H9 (cell line): ENCODE measurements at regions not wholly inside any gene's neighbourhood (a gene's known extent, or its start where the extent isn't known, plus 50 kb on each side); places are given as distances from the start of the nearest gene placed in this dataset.
A peak's percentile ranks its signal among the peaks of the same experiment; 100 is the strongest.
"Not testable (repeated sequence)": the region's sequence is repeated elsewhere in the genome, so short reads cannot be mapped to it uniquely, and the experiment has no call there.

Experiments used
- DNase-seq: peaks from one replicate; pipeline ENCODE4 v3.0.0-alpha.2; 2017
- H2AFZ ChIP-seq: one replicate; pipeline ENCODE4 v1.6.1; 2013; ENCODE audit warnings: mild to moderate bottlenecking, low read length, control low read depth, moderate library complexity
- H2AK5ac ChIP-seq: 2 replicates; pipeline ENCODE4 v1.6.1; 2013; ENCODE audit warnings: low read length, control low read depth, mixed read lengths; ENCODE audit not compliant: insufficient read length
- H2BK120ac ChIP-seq: one replicate; pipeline ENCODE4 v1.6.1; 2013; ENCODE audit warnings: low read depth, mild to moderate bottlenecking, low read length, control low read depth, inconsistent platforms; ENCODE audit not compliant: poor library complexity, severe bottlenecking
- H2BK12ac ChIP-seq: 2 replicates; pipeline ENCODE4 v1.6.1; 2013; ENCODE audit warnings: low read length, control low read depth, mixed read lengths, low read depth; ENCODE audit not compliant: insufficient read length
- H2BK15ac ChIP-seq: 2 replicates; pipeline ENCODE4 v1.6.1; 2013; ENCODE audit warnings: low read depth, low read length, control low read depth
- H2BK20ac ChIP-seq: one replicate; pipeline ENCODE4 v1.6.1; 2013; ENCODE audit warnings: low read depth, mild to moderate bottlenecking, low read length, control low read depth, inconsistent platforms; ENCODE audit not compliant: poor library complexity, severe bottlenecking
- H2BK5ac ChIP-seq: 2 replicates; pipeline ENCODE4 v1.6.1; 2013; ENCODE audit warnings: low read length, control low read depth, mixed read lengths; ENCODE audit not compliant: insufficient read length
- H3K14ac ChIP-seq: 2 replicates; pipeline ENCODE4 v1.6.1; 2013; ENCODE audit warnings: low read length, control low read depth; ENCODE audit not compliant: insufficient read depth
- H3K18ac ChIP-seq: 2 replicates; pipeline ENCODE4 v1.6.1; 2013; ENCODE audit warnings: low read depth, mild to moderate bottlenecking, mixed read lengths, low read length, control low read depth; ENCODE audit not compliant: insufficient read length
- H3K23ac ChIP-seq: 2 replicates; pipeline ENCODE4 v1.6.1; 2013; ENCODE audit warnings: low read length, control low read depth, mixed read lengths, low read depth; ENCODE audit not compliant: insufficient read length
- H3K23me2 ChIP-seq: 2 replicates; pipeline ENCODE4 v1.6.1; 2013; ENCODE audit warnings: low read depth, mild to moderate bottlenecking, mixed read lengths, low read length, control low read depth; ENCODE audit not compliant: insufficient read length, poor library complexity, severe bottlenecking
- H3K27ac ChIP-seq: 2 replicates; pipeline ENCODE4 v1.5.1; 2013; ENCODE audit warnings: low read length, control low read depth, mixed read lengths, low read depth; ENCODE audit not compliant: insufficient read length
- H3K27me3 ChIP-seq: 2 replicates; pipeline ENCODE4 v1.6.1; 2013; ENCODE audit warnings: low read length, control low read depth, inconsistent platforms; ENCODE audit not compliant: insufficient read depth
- H3K4ac ChIP-seq: 2 replicates; pipeline ENCODE4 v1.6.1; 2013; ENCODE audit warnings: low read depth, mild to moderate bottlenecking, control low read depth, inconsistent platforms, low read length, moderate library complexity
- H3K4me1 ChIP-seq: 2 replicates; pipeline ENCODE4 v1.6.1; 2013; ENCODE audit warnings: low read length, control low read depth, inconsistent platforms; ENCODE audit not compliant: insufficient read depth
- H3K4me2 ChIP-seq: 2 replicates; pipeline ENCODE4 v1.6.1; 2013; ENCODE audit warnings: low read length, control low read depth, mixed read lengths; ENCODE audit not compliant: insufficient read length, insufficient read depth
- H3K56ac ChIP-seq: 2 replicates; pipeline ENCODE4 v1.6.1; 2013; ENCODE audit warnings: low read depth, mild to moderate bottlenecking, mixed read lengths, low read length, control low read depth; ENCODE audit not compliant: insufficient read length
- H3K79me1 ChIP-seq: 2 replicates; pipeline ENCODE4 v1.6.1; 2013; ENCODE audit warnings: low read depth, mild to moderate bottlenecking, moderate library complexity, low read length, control low read depth, inconsistent platforms; ENCODE audit not compliant: insufficient read depth, poor library complexity, severe bottlenecking
- H3K79me2 ChIP-seq: 2 replicates; pipeline ENCODE4 v1.6.1; 2013; ENCODE audit warnings: low read length, control low read depth, inconsistent platforms; ENCODE audit not compliant: insufficient read depth
- H3K9ac ChIP-seq: 2 replicates; pipeline ENCODE4 v1.6.1; 2013; ENCODE audit warnings: low read length, control low read depth, mixed read lengths; ENCODE audit not compliant: insufficient read length; ENCODE audit errors: extremely low read depth
- H3K9me3 ChIP-seq: one replicate; pipeline ENCODE4 v1.6.1; 2013; ENCODE audit warnings: low read depth, low read length, inconsistent platforms; ENCODE audit not compliant: control insufficient read depth
- H3T11ph ChIP-seq: one replicate; pipeline ENCODE4 v1.6.1; 2013; ENCODE audit warnings: mild to moderate bottlenecking, low read length, control low read depth, inconsistent platforms
- H4K20me1 ChIP-seq: one replicate; pipeline ENCODE4 v1.6.1; 2013; ENCODE audit not compliant: control insufficient read depth, insufficient read length, insufficient read depth
- H4K5ac ChIP-seq: 2 replicates; pipeline ENCODE4 v1.6.1; 2013; ENCODE audit warnings: low read depth, mild to moderate bottlenecking, mixed read lengths, low read length, control low read depth; ENCODE audit not compliant: insufficient read length
- H4K8ac ChIP-seq: replicated peaks from 2 replicates; pipeline ENCODE4 v1.6.1; 2013; ENCODE audit warnings: low read length, control low read depth, mixed read lengths, low read depth; ENCODE audit not compliant: insufficient read length
- H4K91ac ChIP-seq: 2 replicates; pipeline ENCODE4 v1.6.1; 2013; ENCODE audit warnings: low read depth, mild to moderate bottlenecking, moderate library complexity, mixed read lengths, low read length, control low read depth; ENCODE audit not compliant: insufficient read length
- H3K27ac Mint-ChIP-seq, 3 experiments: 2 replicates in 2 of 3; 3 replicates in 1 of 3; pipeline ENCODE4 v1.8.0; 2020 to 2021; ENCODE audit warnings: mixed read lengths in 3 of 3, mild to moderate bottlenecking in 1 of 3, moderate library complexity in 1 of 3
- H3K27me3 Mint-ChIP-seq: 2 replicates; pipeline ENCODE4 v1.8.0; 2021; ENCODE audit warnings: low read depth, mild to moderate bottlenecking, moderate library complexity, mixed read lengths
- H3K36me3 Mint-ChIP-seq, 3 experiments: 2 replicates in 2 of 3; 3 replicates in 1 of 3; pipeline ENCODE4 v1.8.0; 2020 to 2021; ENCODE audit warnings: low read depth in 3 of 3, mixed read lengths in 3 of 3; ENCODE audit not compliant: insufficient read depth in 1 of 3
- H3K4me1 Mint-ChIP-seq, 2 experiments: 2 replicates each; pipeline ENCODE4 v1.8.0; 2020; ENCODE audit warnings: mixed read lengths in 2 of 2
- H3K4me3 Mint-ChIP-seq, 2 experiments: 2 replicates in 1 of 2; 3 replicates in 1 of 2; pipeline ENCODE4 v1.8.0; 2020 to 2021; ENCODE audit warnings: mild to moderate bottlenecking in 2 of 2, mixed read lengths in 2 of 2, moderate library complexity in 1 of 2
- H3K9me3 Mint-ChIP-seq, 2 experiments: 2 replicates in 1 of 2; 3 replicates in 1 of 2; pipeline ENCODE4 v1.8.0; 2020; ENCODE audit warnings: mild to moderate bottlenecking in 2 of 2, mixed read lengths in 2 of 2, moderate library complexity in 1 of 2
- WGBS: extraction: QIAGEN DNeasy Blood & Tissue Kit; methylation state at CpG from one replicate; pipeline ENCODE4 v1.1.7; 2013; ENCODE audit warnings: missing lambda C conversion rate, low lambda C conversion rate, mixed read lengths; ENCODE audit not compliant: insufficient read length; ENCODE audit errors: extremely low coverage; 5-methylcytosine and 5-hydroxymethylcytosine counted together
- TF ChIP-seq, protein P1 (sequence below): fragments of 200-600 bp; sonication (generic); conservative IDR thresholded peaks from 3 replicates; pipeline ENCODE4 v1.8.0; 2021; ENCODE audit warnings: antibody characterized with exemption, mild to moderate bottlenecking

GRCh38 chr1:196034080-196034706 is 574.0 kb downstream of the KCNT2 start:
- H3K9me3 ChIP-seq, result no peaks in the 10 kb centered on the region
- H2BK5ac ChIP-seq, result no peak overlapping the region
- H3K27ac Mint-ChIP-seq, result peak overlapping the region in 1 of 3 experiments; percentile 80; a peak in 3 of 7 replicates
- no peaks in the 10 kb centered on the region for H3K27me3 Mint-ChIP-seq
- no peaks in the 10 kb centered on the region for H3K23me2 ChIP-seq
- no peak overlapping the region for H2BK20ac ChIP-seq
- H3K56ac ChIP-seq, result no peak overlapping the region
- TF ChIP-seq, protein P1, sequence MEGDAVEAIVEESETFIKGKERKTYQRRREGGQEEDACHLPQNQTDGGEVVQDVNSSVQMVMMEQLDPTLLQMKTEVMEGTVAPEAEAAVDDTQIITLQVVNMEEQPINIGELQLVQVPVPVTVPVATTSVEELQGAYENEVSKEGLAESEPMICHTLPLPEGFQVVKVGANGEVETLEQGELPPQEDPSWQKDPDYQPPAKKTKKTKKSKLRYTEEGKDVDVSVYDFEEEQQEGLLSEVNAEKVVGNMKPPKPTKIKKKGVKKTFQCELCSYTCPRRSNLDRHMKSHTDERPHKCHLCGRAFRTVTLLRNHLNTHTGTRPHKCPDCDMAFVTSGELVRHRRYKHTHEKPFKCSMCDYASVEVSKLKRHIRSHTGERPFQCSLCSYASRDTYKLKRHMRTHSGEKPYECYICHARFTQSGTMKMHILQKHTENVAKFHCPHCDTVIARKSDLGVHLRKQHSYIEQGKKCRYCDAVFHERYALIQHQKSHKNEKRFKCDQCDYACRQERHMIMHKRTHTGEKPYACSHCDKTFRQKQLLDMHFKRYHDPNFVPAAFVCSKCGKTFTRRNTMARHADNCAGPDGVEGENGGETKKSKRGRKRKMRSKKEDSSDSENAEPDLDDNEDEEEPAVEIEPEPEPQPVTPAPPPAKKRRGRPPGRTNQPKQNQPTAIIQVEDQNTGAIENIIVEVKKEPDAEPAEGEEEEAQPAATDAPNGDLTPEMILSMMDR, result no peak
- no peaks in the 10 kb centered on the region for H3K79me2 ChIP-seq
- no peak overlapping the region for H3K9ac ChIP-seq
- no peak overlapping the region for H4K91ac ChIP-seq
- H3K14ac ChIP-seq, result no peak overlapping the region
- peaks cover 0 to 9% (median 9%) of the 10 kb centered on the region in 3 experiments; a peak in 5 of 7 replicates for H3K36me3 Mint-ChIP-seq
- H3K4ac ChIP-seq, result no peak overlapping the region
- peaks cover 17 to 18% of the 10 kb centered on the region in 2 experiments for H3K4me1 Mint-ChIP-seq
- H2BK15ac ChIP-seq, result no peak overlapping the region
- H3K18ac ChIP-seq, result no peak overlapping the region
- H3K4me3 Mint-ChIP-seq, result peak overlapping the region in 1 of 2 experiments; percentile 42; a peak in 2 of 5 replicates
- H3K79me1 ChIP-seq, result no peaks in the 10 kb centered on the region
- no peaks in the 10 kb centered on the region for H3K27me3 ChIP-seq
- H3K27ac ChIP-seq, result no peak overlapping the region
- H2BK12ac ChIP-seq, result no peak overlapping the region
- H4K8ac ChIP-seq, result no peak overlapping the region
- H3K9me3 Mint-ChIP-seq, result peaks cover 7% of the 10 kb centered on the region in 2 experiments
- no peak overlapping the region for H2AFZ ChIP-seq
- WGBS, result no CpG with 5 or more reads among the region's 6 CpGs
- H3K23ac ChIP-seq, result no peak overlapping the region
- H3K4me1 ChIP-seq, result peaks cover 3% of the 10 kb centered on the region
- peak; percentile 48 for DNase-seq
- H3K4me2 ChIP-seq, result no peak overlapping the region
- no peak overlapping the region for H4K5ac ChIP-seq
- no peak overlapping the region for H2AK5ac ChIP-seq
- H4K20me1 ChIP-seq, result no peaks in the 10 kb centered on the region
- no peak overlapping the region for H2BK120ac ChIP-seq
- H3T11ph ChIP-seq, result no peak overlapping the region

- H2BK12ac ChIP-seq, H3K4ac ChIP-seq, H4K8ac ChIP-seq, H3T11ph ChIP-seq, H3K27ac ChIP-seq, H3K79me2 ChIP-seq, H2AFZ ChIP-seq, H3K79me1 ChIP-seq, H3K4me3 Mint-ChIP-seq, H3K27me3 ChIP-seq, H3K9me3 ChIP-seq, H2BK15ac ChIP-seq, H4K91ac ChIP-seq, H4K20me1 ChIP-seq, H3K4me2 ChIP-seq, H3K4me1 ChIP-seq, H3K9ac ChIP-seq, H3K9me3 Mint-ChIP-seq, H3K14ac ChIP-seq, H2BK120ac ChIP-seq, H3K36me3 Mint-ChIP-seq, H3K27ac Mint-ChIP-seq, H4K5ac ChIP-seq, DNase-seq, H3K27me3 Mint-ChIP-seq, H2BK20ac ChIP-seq, H3K18ac ChIP-seq, H2BK5ac ChIP-seq, H3K23ac ChIP-seq, H3K23me2 ChIP-seq, H2AK5ac ChIP-seq, H3K56ac ChIP-seq: not testable (repeated sequence)
- WGBS, result no CpG with 5 or more reads among the region's 2 CpGs
- peaks cover 17 to 18% of the 10 kb centered on the region in 2 experiments for H3K4me1 Mint-ChIP-seq
These were observed 576.9 kb downstream of the KCNT2 start for GRCh38 chr1:196031387-196031786.
